CD4-positive, alpha-beta T cell (primary cell): ENCODE measurements at regions not wholly inside any gene's neighbourhood (a gene's known extent, or its start where the extent isn't known, plus 50 kb on each side); places are given as distances from the start of the nearest gene placed in this dataset.

ENCODE experiments used
- ATAC-seq: fragments of 200-7000 bp; cut with Tn5 transposase; one replicate; pipeline ENCODE4 v1.10.0; 2022; ENCODE audit warnings: mild to moderate bottlenecking; ENCODE audit not compliant: poor library complexity
- CTCF ChIA-PET: fragments of 350-600 bp; sonication (Branson Sonifier 250); formaldehyde crosslinking; loops from one replicate; lab custom pipeline; 2021; ENCODE audit warnings: antibody characterized with exemption, inconsistent platforms; lab: Charles Lee
- POLR2A ChIA-PET: fragments of 350-600 bp; sonication (Branson Sonifier 250); formaldehyde crosslinking; loops from one replicate; lab custom pipeline; 2021; ENCODE audit warnings: antibody characterized with exemption, inconsistent platforms; lab: Charles Lee
- DNase-seq, 14 experiments: peaks; one replicate each; pipeline ENCODE4 v3.0.0-alpha.2; 2013 to 2020; ENCODE audit warnings: mixed read lengths in 2 of 14
- H3K27ac ChIP-seq, 2 donors: one replicate each; pipeline versions ENCODE4 v1.5.1 to v1.7.0; 2013; ENCODE audit warnings: low read length in 2 of 2, low read depth in 1 of 2, mild to moderate bottlenecking in 1 of 2
- H3K27me3 ChIP-seq, 2 experiments: 1 replicate in 1 of 2; 2 replicates in 1 of 2; pipeline versions ENCODE4 v1.6.1 to v1.7.0; 2013; ENCODE audit warnings: low read length in 2 of 2, control low read depth in 1 of 2, mild to moderate bottlenecking in 1 of 2, moderate library complexity in 1 of 2; ENCODE audit not compliant: insufficient read depth in 2 of 2, control insufficient read depth in 1 of 2
- H3K36me3 ChIP-seq: one replicate; pipeline ENCODE4 v1.6.1; 2013; ENCODE audit warnings: low read length, control low read depth; ENCODE audit not compliant: insufficient read depth
- H3K4me1 ChIP-seq: one replicate; pipeline ENCODE4 v1.6.1; 2013; ENCODE audit warnings: low read length, control low read depth; ENCODE audit not compliant: insufficient read depth
- H3K4me3 ChIP-seq: one replicate; pipeline ENCODE4 v1.5.1; 2013; ENCODE audit warnings: mild to moderate bottlenecking, low read length, moderate library complexity
- H3K9me3 ChIP-seq, 2 experiments: 1 replicate in 1 of 2; 2 replicates in 1 of 2; pipeline versions ENCODE4 v1.6.1 to v1.7.0; 2013; ENCODE audit warnings: low read length in 2 of 2, mild to moderate bottlenecking in 2 of 2, control low read depth in 1 of 2, moderate library complexity in 1 of 2; ENCODE audit not compliant: control insufficient read depth in 1 of 2, insufficient read depth in 1 of 2
- H3K27ac Mint-ChIP-seq: one replicate; pipeline ENCODE4 v1.8.0; 2020; ENCODE audit warnings: mixed read lengths
- H3K27me3 Mint-ChIP-seq: one replicate; pipeline ENCODE4 v1.8.0; 2021; ENCODE audit warnings: mixed read lengths
- H3K36me3 Mint-ChIP-seq: one replicate; pipeline ENCODE4 v1.8.0; 2021; ENCODE audit warnings: low read depth, mixed read lengths
- H3K4me1 Mint-ChIP-seq: one replicate; pipeline ENCODE4 v1.8.0; 2021; ENCODE audit warnings: low read depth, mixed read lengths
- H3K4me3 Mint-ChIP-seq: one replicate; pipeline ENCODE4 v1.8.0; 2020; ENCODE audit warnings: mild to moderate bottlenecking, mixed read lengths
- H3K9me3 Mint-ChIP-seq: one replicate; pipeline ENCODE4 v1.8.0; 2020; ENCODE audit warnings: mixed read lengths
- intact Hi-C, 2 experiments: fragments of 100-400 bp; cut with DNase I in 1 of 2; cut with micrococcal nuclease in 1 of 2; formaldehyde crosslinking; loops; one replicate each; pipeline versions ENCODE4 v1.15.1 to v1.9.0; 2023 to 2025; cut with DNase I, micrococcal nuclease
- TF ChIP-seq, protein P1 (sequence below): fragments of 200-600 bp; IDR thresholded peaks from one replicate; pipeline ENCODE4 v1.8.0; 2022; ENCODE audit warnings: antibody characterized with exemption, mild to moderate bottlenecking

DNA sequence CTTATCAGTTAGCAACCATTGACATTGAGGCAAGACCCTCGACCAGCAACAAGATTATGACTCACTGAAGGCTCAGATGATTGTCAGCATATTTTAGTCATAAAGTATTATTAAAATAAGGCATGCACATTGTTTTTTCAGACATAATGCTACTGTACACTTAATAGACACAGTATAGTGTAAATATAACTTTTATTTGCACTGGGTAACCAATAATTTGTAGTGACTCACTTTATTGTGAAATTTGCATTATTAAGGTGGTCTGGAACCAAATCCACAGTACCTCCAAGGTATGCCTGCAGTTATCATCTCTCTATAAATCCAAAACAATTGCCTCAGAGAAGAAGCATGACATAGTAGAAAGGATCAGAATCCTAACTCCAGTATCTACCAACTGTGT, 330.1 kb upstream of the SMIM31 start:
- Histone ChIP-seq H3K27ac (no peak overlapping the region), H3K36me3 (no peaks in the 10 kb centered on the region), H3K27me3 (no peaks in the 10 kb centered on the region), H3K4me3 (no peak overlapping the region), H3K9me3 (no peaks in the 10 kb centered on the region), H3K4me1 (no peaks in the 10 kb centered on the region)
- Mint-ChIP-seq H3K36me3 (no peaks in the 10 kb centered on the region), H3K27me3 (no peaks in the 10 kb centered on the region), H3K4me1 (no peaks in the 10 kb centered on the region), H3K4me3 (no peak overlapping the region), H3K27ac (no peak overlapping the region), H3K9me3 (no peaks in the 10 kb centered on the region)
- ChIA-PET POLR2A (no interaction called here), CTCF (no interaction called here)
- intact Hi-C loops: no loop called here
- TF ChIP-seq, protein P1, sequence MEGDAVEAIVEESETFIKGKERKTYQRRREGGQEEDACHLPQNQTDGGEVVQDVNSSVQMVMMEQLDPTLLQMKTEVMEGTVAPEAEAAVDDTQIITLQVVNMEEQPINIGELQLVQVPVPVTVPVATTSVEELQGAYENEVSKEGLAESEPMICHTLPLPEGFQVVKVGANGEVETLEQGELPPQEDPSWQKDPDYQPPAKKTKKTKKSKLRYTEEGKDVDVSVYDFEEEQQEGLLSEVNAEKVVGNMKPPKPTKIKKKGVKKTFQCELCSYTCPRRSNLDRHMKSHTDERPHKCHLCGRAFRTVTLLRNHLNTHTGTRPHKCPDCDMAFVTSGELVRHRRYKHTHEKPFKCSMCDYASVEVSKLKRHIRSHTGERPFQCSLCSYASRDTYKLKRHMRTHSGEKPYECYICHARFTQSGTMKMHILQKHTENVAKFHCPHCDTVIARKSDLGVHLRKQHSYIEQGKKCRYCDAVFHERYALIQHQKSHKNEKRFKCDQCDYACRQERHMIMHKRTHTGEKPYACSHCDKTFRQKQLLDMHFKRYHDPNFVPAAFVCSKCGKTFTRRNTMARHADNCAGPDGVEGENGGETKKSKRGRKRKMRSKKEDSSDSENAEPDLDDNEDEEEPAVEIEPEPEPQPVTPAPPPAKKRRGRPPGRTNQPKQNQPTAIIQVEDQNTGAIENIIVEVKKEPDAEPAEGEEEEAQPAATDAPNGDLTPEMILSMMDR: no peak
- DNase-seq (no peak), ATAC-seq (no peak)

DNA sequence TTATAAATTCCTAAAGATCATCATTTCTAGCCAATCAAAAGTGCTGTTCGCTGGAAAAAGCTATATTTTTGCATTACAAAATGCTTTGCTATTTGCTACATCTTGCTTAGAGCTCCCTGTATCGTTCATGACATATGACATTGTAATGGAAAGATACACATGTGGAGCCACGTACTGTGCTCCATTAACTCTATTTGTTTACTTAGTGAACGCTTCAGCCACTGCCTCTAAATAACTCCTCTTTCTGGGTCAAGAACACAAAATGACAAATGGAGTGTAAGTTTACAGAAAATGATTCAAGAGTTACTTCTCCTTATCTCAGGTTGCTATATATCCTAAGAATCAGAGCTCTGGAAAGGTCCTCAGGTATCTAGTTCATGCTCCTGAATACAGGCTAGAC, 329.1 kb upstream of the SMIM31 start:
- Mint-ChIP-seq H3K27ac (no peak overlapping the region), H3K9me3 (no peaks in the 10 kb centered on the region), H3K4me1 (no peaks in the 10 kb centered on the region), H3K27me3 (no peaks in the 10 kb centered on the region), H3K4me3 (no peak overlapping the region), H3K36me3 (no peaks in the 10 kb centered on the region)
- Histone ChIP-seq H3K9me3 (no peaks in the 10 kb centered on the region), H3K36me3 (no peaks in the 10 kb centered on the region), H3K4me3 (no peak overlapping the region), H3K4me1 (no peaks in the 10 kb centered on the region), H3K27ac (no peak overlapping the region), H3K27me3 (no peaks in the 10 kb centered on the region)
- ATAC-seq (no peak), DNase-seq (no peak)
- POLR2A ChIA-PET: no interaction called here
- CTCF ChIA-PET: no interaction called here
- TF ChIP-seq, protein P1: no peak
- intact Hi-C loops: no loop called here

DNA sequence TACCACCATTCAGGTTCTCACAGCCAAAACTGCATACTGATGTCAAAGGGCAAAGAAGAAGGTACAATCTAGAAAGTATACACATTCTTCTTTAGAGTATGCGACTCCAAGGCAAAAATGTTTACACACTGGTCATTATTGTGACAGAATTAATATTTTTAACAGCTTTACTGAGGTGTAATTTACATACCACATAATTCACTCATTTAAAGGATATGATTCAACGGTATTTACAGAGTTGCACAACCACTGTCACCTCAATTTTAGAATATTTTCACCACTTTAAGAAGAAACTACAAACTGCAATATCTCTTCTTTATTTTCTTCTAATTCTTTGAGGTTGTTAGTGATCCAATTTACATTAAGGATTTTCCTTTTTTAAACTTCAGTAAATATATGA, 325.4 kb upstream of the SMIM31 start:
- no peaks in the 10 kb centered on the region for H3K4me1 ChIP-seq
- Mint-ChIP-seq H3K9me3 (no peaks in the 10 kb centered on the region), H3K27me3 (no peaks in the 10 kb centered on the region), H3K4me1 (no peaks in the 10 kb centered on the region), H3K36me3 (no peaks in the 10 kb centered on the region), H3K27ac (no peak overlapping the region), H3K4me3 (no peak overlapping the region)
- TF ChIP-seq, protein P1: no peak
- no peaks in the 10 kb centered on the region for H3K27me3 ChIP-seq
- intact Hi-C loops: no loop called here
- H3K27ac ChIP-seq: no peak overlapping the region
- POLR2A ChIA-PET: no interaction called here
- ATAC-seq: no peak
- H3K4me3 ChIP-seq: no peak overlapping the region
- CTCF ChIA-PET: no interaction called here
- no peaks in the 10 kb centered on the region for H3K36me3 ChIP-seq
- H3K9me3 ChIP-seq: no peaks in the 10 kb centered on the region
- no peak for DNase-seq
